ENCODE measurements at regions not wholly inside any gene's neighbourhood (a gene's known extent, or its start where the extent isn't known, plus 50 kb on each side); places are given as distances from the start of the nearest gene placed in this dataset.

DNA sequence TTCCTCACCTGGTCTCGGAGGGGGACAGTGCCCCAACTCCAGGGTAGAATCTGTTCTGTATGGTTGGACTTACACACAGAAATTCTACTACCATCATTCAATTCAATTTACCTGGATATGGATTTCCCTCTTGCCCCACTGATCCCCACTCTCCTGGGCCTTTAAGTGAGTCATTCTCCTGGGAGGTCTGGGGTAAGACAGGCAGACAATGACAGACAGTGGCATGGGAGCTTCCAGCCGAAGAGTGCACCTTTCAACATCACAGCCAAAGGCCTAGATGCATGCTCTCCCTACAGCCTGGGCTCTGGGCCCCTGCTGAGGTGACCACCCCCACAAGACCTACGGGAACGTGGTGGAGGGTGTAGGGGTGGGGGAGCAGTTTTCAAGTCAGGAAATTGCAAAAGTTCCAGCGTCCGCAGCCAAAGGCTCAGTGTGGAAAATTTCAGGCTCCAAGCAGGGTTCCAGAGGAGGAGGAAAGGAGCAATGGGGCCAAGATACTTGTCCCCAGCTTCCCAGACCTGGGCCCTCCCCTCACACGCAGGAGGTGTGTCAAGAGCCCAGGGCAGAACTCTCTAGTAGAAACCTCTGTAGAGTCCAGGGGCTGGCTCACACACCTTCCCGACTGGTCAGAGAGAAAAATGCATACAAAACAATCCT lies 296.4 kb downstream of the CYP26B1 start:
- no peak overlapping the region for H3K27ac ChIP-seq (ENCODE audit: control insufficient read depth, insufficient read depth)
- H2AFZ ChIP-seq (ENCODE audit: control insufficient read depth, low read depth, low read length): no peak overlapping the region
- 22% methylated on average over 8 of the region's 8 CpGs for WGBS (ENCODE audit: insufficient coverage, insufficient replicate concordance, low lambda C conversion rate, missing lambda C conversion rate)
- H3K4me1 ChIP-seq (ENCODE audit: control insufficient read depth, insufficient read depth, low read length): no peaks in the 10 kb centered on the region
- no peak for FAIRE-seq
- ChIA-PET CTCF (no interaction called here), SMC1A (ENCODE audit: uncharacterized antibody, unreplicated experiment) (no interaction called here), POLR2A (no interaction called here), RAD21 (ENCODE audit: unreplicated experiment) (no interaction called here)
- no TSS peak for BruUV-seq (replicated peaks)
- no peak overlapping the region for H3K4me2 ChIP-seq (ENCODE audit: control insufficient read depth, insufficient read depth)
- peaks cover 0 to 2% of the 10 kb centered on the region in 2 experiments; a peak in 2 of 4 replicates for H3K27me3 ChIP-seq (replicated peaks in 1 of 2; ENCODE audit: control insufficient read depth in 2 of 2, insufficient read depth in 2 of 2, low read length in 1 of 2)
- H3K36me3 ChIP-seq (ENCODE audit: control insufficient read depth in 2 of 2, insufficient read depth in 2 of 2, low read length in 1 of 2): no peaks in the 10 kb centered on the region
- no peak for DNase-seq (ENCODE audit: low read depth, low spot score)
- H3K79me2 ChIP-seq (ENCODE audit: control insufficient read depth, insufficient read depth, low read length): no peaks in the 10 kb centered on the region
- no peak for ATAC-seq
- intact Hi-C loops (cut with micrococcal nuclease; ENCODE audit: unreplicated experiment) (no loop called here), in situ Hi-C loops (cut with MboI) (no loop called here)
- no peaks in the 10 kb centered on the region for H3K9me3 ChIP-seq (replicated peaks; ENCODE audit: control insufficient read depth, insufficient read depth, low read length)
- H3K9ac ChIP-seq (ENCODE audit: control insufficient read depth, insufficient read depth, low read length): no peak overlapping the region
- H3K4me3 ChIP-seq: no peak overlapping the region
- H4K20me1 ChIP-seq (ENCODE audit: control insufficient read depth, insufficient read depth): no peaks in the 10 kb centered on the region
- TF ChIP-seq, protein P1, sequence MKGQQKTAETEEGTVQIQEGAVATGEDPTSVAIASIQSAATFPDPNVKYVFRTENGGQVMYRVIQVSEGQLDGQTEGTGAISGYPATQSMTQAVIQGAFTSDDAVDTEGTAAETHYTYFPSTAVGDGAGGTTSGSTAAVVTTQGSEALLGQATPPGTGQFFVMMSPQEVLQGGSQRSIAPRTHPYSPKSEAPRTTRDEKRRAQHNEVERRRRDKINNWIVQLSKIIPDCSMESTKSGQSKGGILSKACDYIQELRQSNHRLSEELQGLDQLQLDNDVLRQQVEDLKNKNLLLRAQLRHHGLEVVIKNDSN (IDR thresholded peaks at IDR 0.05; ENCODE audit: borderline replicate concordance, extremely low read length, insufficient read depth, low read depth, low read length): no peak
- no peak for TF ChIP-seq POLR2AphosphoS5 (IDR thresholded peaks at IDR 0.05; ENCODE audit: low read length)
- TF ChIP-seq ZZZ3 (IDR thresholded peaks at IDR 0.05; ENCODE audit: control insufficient read depth, insufficient read length, low read depth): no peak
- TF ChIP-seq ELK1 (IDR thresholded peaks at IDR 0.05; ENCODE audit: low read depth, low read length): no peak
- TF ChIP-seq, protein P2, sequence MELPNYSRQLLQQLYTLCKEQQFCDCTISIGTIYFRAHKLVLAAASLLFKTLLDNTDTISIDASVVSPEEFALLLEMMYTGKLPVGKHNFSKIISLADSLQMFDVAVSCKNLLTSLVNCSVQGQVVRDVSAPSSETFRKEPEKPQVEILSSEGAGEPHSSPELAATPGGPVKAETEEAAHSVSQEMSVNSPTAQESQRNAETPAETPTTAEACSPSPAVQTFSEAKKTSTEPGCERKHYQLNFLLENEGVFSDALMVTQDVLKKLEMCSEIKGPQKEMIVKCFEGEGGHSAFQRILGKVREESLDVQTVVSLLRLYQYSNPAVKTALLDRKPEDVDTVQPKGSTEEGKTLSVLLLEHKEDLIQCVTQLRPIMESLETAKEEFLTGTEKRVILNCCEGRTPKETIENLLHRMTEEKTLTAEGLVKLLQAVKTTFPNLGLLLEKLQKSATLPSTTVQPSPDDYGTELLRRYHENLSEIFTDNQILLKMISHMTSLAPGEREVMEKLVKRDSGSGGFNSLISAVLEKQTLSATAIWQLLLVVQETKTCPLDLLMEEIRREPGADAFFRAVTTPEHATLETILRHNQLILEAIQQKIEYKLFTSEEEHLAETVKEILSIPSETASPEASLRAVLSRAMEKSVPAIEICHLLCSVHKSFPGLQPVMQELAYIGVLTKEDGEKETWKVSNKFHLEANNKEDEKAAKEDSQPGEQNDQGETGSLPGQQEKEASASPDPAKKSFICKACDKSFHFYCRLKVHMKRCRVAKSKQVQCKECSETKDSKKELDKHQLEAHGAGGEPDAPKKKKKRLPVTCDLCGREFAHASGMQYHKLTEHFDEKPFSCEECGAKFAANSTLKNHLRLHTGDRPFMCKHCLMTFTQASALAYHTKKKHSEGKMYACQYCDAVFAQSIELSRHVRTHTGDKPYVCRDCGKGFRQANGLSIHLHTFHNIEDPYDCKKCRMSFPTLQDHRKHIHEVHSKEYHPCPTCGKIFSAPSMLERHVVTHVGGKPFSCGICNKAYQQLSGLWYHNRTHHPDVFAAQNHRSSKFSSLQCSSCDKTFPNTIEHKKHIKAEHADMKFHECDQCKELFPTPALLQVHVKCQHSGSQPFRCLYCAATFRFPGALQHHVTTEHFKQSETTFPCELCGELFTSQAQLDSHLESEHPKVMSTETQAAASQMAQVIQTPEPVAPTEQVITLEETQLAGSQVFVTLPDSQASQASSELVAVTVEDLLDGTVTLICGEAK (IDR thresholded peaks at IDR 0.05; ENCODE audit: borderline replicate concordance): no peak
- TF ChIP-seq CHD2 (IDR thresholded peaks at IDR 0.05; ENCODE audit: borderline replicate concordance, low read depth, low read length): no peak
- TF ChIP-seq TARDBP (IDR thresholded peaks at IDR 0.05; ENCODE audit: borderline replicate concordance): no peak
- TF ChIP-seq, protein P3, sequence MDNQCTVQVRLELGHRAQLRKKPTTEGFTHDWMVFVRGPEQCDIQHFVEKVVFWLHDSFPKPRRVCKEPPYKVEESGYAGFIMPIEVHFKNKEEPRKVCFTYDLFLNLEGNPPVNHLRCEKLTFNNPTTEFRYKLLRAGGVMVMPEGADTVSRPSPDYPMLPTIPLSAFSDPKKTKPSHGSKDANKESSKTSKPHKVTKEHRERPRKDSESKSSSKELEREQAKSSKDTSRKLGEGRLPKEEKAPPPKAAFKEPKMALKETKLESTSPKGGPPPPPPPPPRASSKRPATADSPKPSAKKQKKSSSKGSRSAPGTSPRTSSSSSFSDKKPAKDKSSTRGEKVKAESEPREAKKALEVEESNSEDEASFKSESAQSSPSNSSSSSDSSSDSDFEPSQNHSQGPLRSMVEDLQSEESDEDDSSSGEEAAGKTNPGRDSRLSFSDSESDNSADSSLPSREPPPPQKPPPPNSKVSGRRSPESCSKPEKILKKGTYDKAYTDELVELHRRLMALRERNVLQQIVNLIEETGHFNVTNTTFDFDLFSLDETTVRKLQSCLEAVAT (IDR thresholded peaks at IDR 0.05): no peak
- TF ChIP-seq RELB (IDR thresholded peaks at IDR 0.05; ENCODE audit: low read depth): no peak
- TF ChIP-seq NFYB (IDR thresholded peaks at IDR 0.05; ENCODE audit: insufficient read depth, low read depth, low read length): no peak
- no peak for TF ChIP-seq NFXL1 (IDR thresholded peaks at IDR 0.05; ENCODE audit: borderline replicate concordance)
- no peak for TF ChIP-seq ATF2 (IDR thresholded peaks at IDR 0.05; ENCODE audit: low read length)
- no peak for TF ChIP-seq ZNF274 (IDR thresholded peaks at IDR 0.05; ENCODE audit: insufficient read depth, insufficient read length)

All from GM12878 (cell line).